ENCODE measurements at regions not wholly inside any gene's neighbourhood (a gene's known extent, or its start where the extent isn't known, plus 50 kb on each side); places are given as distances from the start of the nearest gene placed in this dataset.

GRCh38 chrX:115902995-115903394 lies 267.5 kb upstream of the AGTR2 start:
- intact Hi-C loops (cut with DNase I), result no loop called here
- H3K36me3 ChIP-seq, result no peaks in the 10 kb centered on the region
- no peak overlapping the region for H3K27ac ChIP-seq (replicated peaks in 1 of 4)
- H3K9me3 ChIP-seq, result no peaks in the 10 kb centered on the region
- no peak for TF ChIP-seq CTCF (IDR thresholded peaks at IDR 0.05)
- TF ChIP-seq POLR2AphosphoS5 (IDR thresholded peaks at IDR 0.05), result no peak
- TF ChIP-seq EP300 (IDR thresholded peaks at IDR 0.05), result no peak
- TF ChIP-seq POLR2A (IDR thresholded peaks at IDR 0.05; ENCODE audit: low read depth), result no peak
- no CpG with 5 or more reads among the region's 7 CpGs for WGBS
- DNase-seq (ENCODE audit: extremely low spot score), result no peak
- peaks cover 0 to 3% (median 0%) of the 10 kb centered on the region in 4 donors for H3K4me1 ChIP-seq
- no peak overlapping the region for H3K4me3 ChIP-seq
- no peaks in the 10 kb centered on the region for H3K27me3 ChIP-seq

DNA sequence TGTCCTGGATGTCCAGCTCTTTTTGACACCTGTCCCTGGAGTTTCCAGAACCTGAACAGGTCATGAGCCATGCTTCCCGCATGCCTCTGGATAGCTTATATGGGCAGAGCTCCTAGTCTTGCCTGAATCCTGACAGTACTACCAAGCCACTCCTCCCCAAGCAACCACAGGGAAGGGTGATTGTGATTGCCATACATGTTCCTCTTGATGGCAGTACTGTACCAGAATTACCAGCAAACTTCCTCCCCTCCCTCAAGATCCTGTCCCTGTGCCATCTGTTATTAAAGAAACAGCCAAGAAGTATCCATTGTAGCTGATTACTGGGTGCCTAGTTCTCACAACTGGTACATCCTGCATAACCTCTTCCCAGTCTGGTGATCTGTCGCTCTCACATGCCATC lies 264.3 kb upstream of the AGTR2 start:
- H3K27ac ChIP-seq (replicated peaks in 1 of 4), result no peak overlapping the region
- H3K4me1 ChIP-seq, result no peaks in the 10 kb centered on the region
- WGBS, result 100% methylated on average over 1 of the region's 2 CpGs
- intact Hi-C loops (cut with DNase I), result no loop called here
- peaks cover 0 to 9% (median 4%) of the 10 kb centered on the region in 4 donors for H3K9me3 ChIP-seq
- no peak overlapping the region for H3K4me3 ChIP-seq
- no peaks in the 10 kb centered on the region for H3K36me3 ChIP-seq
- DNase-seq (ENCODE audit: extremely low spot score), result no peak
- H3K27me3 ChIP-seq, result no peaks in the 10 kb centered on the region
- TF ChIP-seq CTCF (IDR thresholded peaks at IDR 0.05) (no peak), POLR2A (IDR thresholded peaks at IDR 0.05; ENCODE audit: low read depth) (no peak), POLR2AphosphoS5 (IDR thresholded peaks at IDR 0.05) (no peak), EP300 (IDR thresholded peaks at IDR 0.05) (no peak)

- no peak overlapping the region for H3K4me3 ChIP-seq
- H3K27ac ChIP-seq (replicated peaks in 1 of 4), result no peak overlapping the region
- intact Hi-C loops (cut with DNase I), result no loop called here
- no peak for TF ChIP-seq POLR2A (IDR thresholded peaks at IDR 0.05; ENCODE audit: low read depth)
- TF ChIP-seq CTCF (IDR thresholded peaks at IDR 0.05), result no peak
- no peak for TF ChIP-seq EP300 (IDR thresholded peaks at IDR 0.05)
- TF ChIP-seq POLR2AphosphoS5 (IDR thresholded peaks at IDR 0.05), result no peak
- 76% methylated on average over 3 of the region's 3 CpGs for whole genome bisulfite sequencing
- H3K36me3 ChIP-seq, result no peaks in the 10 kb centered on the region
- H3K4me1 ChIP-seq, result no peaks in the 10 kb centered on the region
- no peak for DNase-seq (ENCODE audit: extremely low spot score)
- peaks cover 0 to 9% (median 4%) of the 10 kb centered on the region in 4 donors for H3K9me3 ChIP-seq
- H3K27me3 ChIP-seq, result no peaks in the 10 kb centered on the region
Measured at GRCh38 chrX:115906881-115907280, 263.7 kb upstream of the AGTR2 start.

- WGBS, result 82% methylated on average over 4 of the region's 4 CpGs
- Histone ChIP-seq H3K9me3 (peaks cover 0 to 9% (median 4%) of the 10 kb centered on the region in 4 donors), H3K27me3 (no peaks in the 10 kb centered on the region), H3K4me1 (peaks cover 0 to 3% (median 0%) of the 10 kb centered on the region in 4 donors), H3K27ac (replicated peaks in 1 of 4) (no peak overlapping the region), H3K4me3 (no peak overlapping the region), H3K36me3 (no peaks in the 10 kb centered on the region)
- TF ChIP-seq CTCF (IDR thresholded peaks at IDR 0.05) (no peak), POLR2AphosphoS5 (IDR thresholded peaks at IDR 0.05) (no peak), EP300 (IDR thresholded peaks at IDR 0.05) (no peak), POLR2A (IDR thresholded peaks at IDR 0.05; ENCODE audit: low read depth) (no peak)
- no peak for DNase-seq (ENCODE audit: extremely low spot score)
- intact Hi-C loops (cut with DNase I), result no loop called here
Measured at GRCh38 chrX:115909017-115909416, 261.5 kb upstream of the AGTR2 start.

- H3K9me3 ChIP-seq, result peaks cover 0 to 16% (median 4%) of the 10 kb centered on the region in 4 donors
- intact Hi-C loops (cut with DNase I), result no loop called here
- no peak for DNase-seq (ENCODE audit: extremely low spot score)
- H3K4me1 ChIP-seq, result peaks cover 0 to 3% (median 0%) of the 10 kb centered on the region in 4 donors
- H3K27ac ChIP-seq (replicated peaks in 1 of 4), result no peak overlapping the region
- H3K27me3 ChIP-seq, result no peaks in the 10 kb centered on the region
- TF ChIP-seq EP300 (IDR thresholded peaks at IDR 0.05) (no peak), CTCF (IDR thresholded peaks at IDR 0.05) (no peak)
- no peaks in the 10 kb centered on the region for H3K36me3 ChIP-seq
- H3K4me3 ChIP-seq, result no peak overlapping the region
- 67% methylated on average over 1 of the region's 2 CpGs for WGBS
Measured at GRCh38 chrX:115911967-115912366, 258.6 kb upstream of the AGTR2 start.
